GM21825 (cell line): ENCODE measurements at regions not wholly inside any gene's neighbourhood (a gene's known extent, or its start where the extent isn't known, plus 50 kb on each side); places are given as distances from the start of the nearest gene placed in this dataset.

Experiments
- ATAC-seq: cut with Tn5 transposase; IDR thresholded peaks from one replicate; pipeline ENCODE4 v1.9.1; 2021; ENCODE audit warnings: mild to moderate bottlenecking, moderate library complexity; ENCODE audit not compliant: unreplicated experiment

DNA sequence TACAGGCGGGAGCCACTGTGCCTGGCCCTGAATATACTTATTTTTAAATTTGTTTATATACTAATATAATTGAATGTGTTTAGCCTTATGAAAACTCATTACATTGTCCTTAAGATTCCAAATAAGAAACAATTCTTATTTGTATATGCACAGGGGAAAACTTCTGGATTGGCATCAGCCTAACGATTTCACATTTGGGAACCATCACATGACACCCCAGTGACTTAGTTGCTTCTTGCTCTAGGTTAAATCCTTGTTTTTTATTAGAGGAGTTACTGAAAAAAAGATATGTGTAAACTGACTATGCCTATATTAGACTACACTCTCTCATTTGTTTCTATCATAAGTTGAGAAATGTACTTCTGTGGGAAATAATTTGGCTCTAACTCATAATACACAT, 520.2 kb downstream of the SPRY1 start:
- ATAC-seq = no peak

DNA sequence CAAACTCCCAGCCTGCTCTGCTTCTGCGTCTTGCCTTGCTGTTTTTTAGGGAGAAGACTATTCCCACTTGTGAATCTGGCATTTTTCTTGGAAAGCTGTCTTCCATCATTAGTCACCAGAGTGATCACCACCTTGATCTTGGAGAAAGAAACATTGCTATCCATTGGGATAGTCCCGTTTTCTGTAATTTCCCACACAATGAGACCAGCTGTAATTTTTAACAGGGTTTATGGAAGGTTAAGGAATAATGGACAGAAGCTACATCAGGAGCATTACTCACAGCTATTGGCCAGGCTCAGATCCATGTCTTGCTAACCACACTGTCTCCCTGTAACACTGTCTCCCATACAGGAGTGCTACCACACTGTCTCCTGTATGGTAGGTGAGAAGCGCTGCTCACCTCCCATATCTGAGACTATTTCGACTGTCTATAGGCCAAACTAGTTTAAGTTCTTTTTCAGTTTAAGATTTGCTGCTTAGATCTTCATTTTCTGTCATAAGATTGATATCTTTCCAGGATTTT, 523.0 kb downstream of the SPRY1 start:
- no peak for ATAC-seq

GRCh38 chr4:123921339-123921738, 524.7 kb downstream of the SPRY1 start:
- no peak for ATAC-seq

- ATAC-seq = no peak
These were observed 526.3 kb downstream of the SPRY1 start for GRCh38 chr4:123922847-123923246.

GRCh38 chr4:123924536-123924935, 527.9 kb downstream of the SPRY1 start:
- ATAC-seq = no peak

DNA sequence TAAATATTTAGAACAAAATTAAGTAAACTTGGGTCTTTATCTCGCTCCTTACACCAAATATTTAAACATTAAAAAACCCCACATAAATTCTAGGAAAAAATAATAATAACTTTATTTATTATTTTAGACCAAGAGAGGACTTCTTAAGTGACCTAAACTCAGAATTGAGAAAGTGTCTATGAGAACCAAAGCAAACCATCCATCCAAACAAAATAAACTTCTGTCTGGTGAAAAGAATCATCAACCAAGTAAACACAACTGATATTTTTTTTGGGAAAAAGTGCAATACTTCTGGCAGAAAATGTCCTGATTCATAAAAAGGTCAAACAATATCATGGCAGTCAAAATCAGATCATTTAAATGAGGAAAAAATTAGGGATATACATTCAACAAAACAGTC, 533.0 kb downstream of the SPRY1 start:
- no peak for ATAC-seq

GRCh38 chr4:123930996-123931395, 534.4 kb downstream of the SPRY1 start:
- ATAC-seq = no peak

DNA sequence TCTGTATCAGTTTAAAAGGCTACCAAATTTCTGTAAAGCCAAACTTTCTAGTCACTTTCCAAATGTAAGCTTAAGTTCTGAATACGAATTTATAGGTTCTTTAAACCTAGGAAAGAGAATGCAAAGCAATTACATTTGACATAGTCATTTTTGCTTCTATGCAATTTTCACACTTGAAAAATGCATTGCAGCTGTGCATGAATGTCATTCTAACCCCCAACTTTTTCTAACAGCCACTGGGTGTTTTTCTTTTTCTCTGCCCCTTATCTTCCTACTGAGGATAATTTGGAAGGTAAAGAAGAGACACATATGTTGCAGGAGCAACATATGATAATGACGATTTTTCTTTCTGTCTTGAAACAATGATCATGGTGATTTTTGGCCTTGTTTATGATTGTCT, 537.5 kb downstream of the SPRY1 start:
- no peak for ATAC-seq

DNA sequence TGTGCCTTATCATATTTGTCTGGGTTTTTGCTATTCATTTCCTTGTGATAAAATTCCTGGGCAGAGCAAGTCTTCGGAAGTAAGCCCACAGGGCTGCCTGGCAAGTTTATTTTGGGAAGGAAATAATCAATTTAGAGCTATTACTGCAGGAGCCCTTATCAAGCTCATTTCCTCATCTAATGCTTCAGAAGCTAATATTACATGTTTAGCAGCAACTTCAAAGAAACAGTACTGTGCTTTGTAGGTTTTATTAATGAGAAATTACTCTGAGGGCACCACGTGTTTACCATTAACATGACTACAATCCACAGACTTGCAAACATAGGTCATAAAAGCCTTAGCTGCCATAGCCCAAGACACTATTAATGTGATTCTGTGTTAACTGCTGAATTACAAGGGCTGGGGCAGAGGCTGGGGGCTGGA, 540.0 kb downstream of the SPRY1 start:
- no peak for ATAC-seq

DNA sequence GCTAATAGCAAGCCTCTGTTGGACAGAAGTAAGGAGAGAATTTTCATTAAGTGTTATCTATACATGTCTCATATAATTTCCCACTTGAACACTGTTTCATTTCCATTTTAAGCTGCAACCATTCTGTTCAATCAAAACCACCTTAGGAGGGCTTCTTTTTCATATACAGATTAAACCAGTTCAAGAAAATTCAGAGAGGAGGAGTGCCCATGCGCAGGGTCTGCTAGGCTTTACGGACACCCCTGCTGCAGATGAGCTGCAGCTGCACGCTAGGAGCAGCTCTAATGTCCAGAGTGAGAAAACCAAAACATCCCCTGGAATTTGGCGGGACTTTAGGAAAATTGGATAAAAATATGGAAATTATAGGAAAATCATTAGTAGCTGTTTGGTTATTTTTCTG, 541.0 kb downstream of the SPRY1 start:
- ATAC-seq = no peak

GRCh38 chr4:123939621-123940020, 543.0 kb downstream of the SPRY1 start:
- no peak for ATAC-seq

GRCh38 chr4:123940604-123941003, 544.0 kb downstream of the SPRY1 start:
- no peak for ATAC-seq

DNA sequence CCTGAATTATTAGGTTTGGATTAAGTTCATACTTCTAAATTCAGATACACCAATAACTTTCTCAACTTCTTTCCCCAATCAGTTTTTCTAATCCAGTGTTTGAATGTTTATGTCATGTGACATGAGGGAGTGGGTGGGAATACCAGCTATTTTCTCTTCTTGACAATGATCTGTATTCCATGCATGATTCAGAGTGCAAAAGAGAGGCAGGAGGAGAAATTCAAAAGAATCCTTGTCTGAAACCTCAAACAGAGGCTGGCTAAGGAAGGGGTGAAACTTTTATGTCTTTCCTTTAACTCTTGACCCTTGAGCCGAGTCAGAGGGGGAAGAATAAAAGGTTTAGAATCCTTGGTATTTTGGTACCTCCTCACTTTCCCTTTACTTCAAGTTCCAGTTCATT, 544.7 kb downstream of the SPRY1 start:
- no peak for ATAC-seq

- ATAC-seq = no peak
These were observed 547.4 kb downstream of the SPRY1 start for GRCh38 chr4:123943976-123944375.

- no peak for ATAC-seq
These were observed 548.7 kb downstream of the SPRY1 start for GRCh38 chr4:123945301-123945700.

DNA sequence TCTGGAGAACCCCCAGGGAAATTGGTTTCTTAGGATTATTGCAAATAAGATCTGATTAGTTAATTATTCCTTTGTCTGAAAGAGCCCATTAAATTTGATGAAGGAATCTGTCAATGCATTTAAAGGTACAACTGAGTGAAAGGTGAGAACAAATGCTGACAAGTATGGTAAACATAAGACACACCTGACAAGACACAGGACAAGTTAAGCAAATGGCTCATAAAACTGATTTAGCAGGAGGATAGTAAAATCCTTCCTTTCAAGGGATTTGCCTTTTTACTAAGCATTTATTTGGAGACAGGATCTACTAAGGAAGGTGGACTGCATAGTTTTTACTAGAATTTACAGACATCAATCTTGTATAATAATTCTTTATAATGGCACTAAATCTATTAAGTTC, 553.9 kb downstream of the SPRY1 start:
- ATAC-seq = no peak

GRCh38 chr4:123952530-123953274, 556.1 kb downstream of the SPRY1 start:
- no peak for ATAC-seq

DNA sequence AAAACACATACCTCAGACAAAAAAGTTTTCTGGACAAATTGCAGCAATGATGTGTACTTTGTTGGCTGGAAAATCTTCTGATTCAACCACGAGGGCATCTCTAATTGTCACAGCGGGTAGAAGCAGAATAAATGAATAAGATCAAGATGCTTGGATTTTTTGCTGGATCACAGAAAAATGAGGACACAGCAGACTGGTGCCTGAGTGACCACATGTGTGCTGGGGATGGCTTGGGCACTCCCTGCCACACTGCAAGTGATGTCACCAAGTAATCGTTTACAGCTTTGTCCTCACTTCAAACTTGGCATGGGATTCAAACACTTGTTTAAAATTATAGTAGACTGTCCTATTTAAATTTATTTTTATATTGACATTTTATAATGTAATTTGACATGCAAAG, 557.0 kb downstream of the SPRY1 start:
- no peak for ATAC-seq

GRCh38 chr4:123954220-123954619, 557.6 kb downstream of the SPRY1 start:
- no peak for ATAC-seq

DNA sequence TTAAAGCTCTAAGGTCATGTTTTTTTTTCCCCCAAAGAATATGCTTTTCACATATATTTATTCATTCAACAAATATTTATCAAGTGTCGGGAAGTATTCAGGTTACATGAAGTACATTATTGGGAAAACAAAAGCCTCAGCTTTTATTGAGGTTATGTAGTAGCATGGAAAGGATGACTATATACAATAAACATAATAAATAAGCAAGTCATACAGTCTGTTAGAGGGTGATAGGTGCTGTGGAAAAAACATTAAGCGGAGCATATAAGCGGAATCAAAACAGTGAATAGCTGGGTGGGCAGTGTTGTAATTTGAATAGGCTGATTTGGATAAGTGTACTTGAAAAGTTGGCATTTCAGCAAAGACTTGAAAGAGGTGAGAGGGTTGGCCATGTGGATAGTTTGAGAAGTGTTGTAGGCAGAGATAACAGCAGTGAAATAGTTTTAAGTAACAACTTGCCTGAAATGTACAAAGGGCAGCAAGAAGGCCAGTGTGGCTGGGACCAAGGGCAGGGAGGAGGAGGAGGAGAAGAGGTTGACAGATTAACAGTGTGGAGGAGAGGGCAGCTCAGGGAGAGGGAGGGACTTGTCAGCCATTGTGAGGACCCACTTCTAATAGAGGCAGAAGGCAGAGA, 558.7 kb downstream of the SPRY1 start:
- ATAC-seq = no peak

GRCh38 chr4:123956204-123956603, 559.6 kb downstream of the SPRY1 start:
- no peak for ATAC-seq

GRCh38 chr4:123966990-123967769, 570.6 kb downstream of the SPRY1 start:
- no peak for ATAC-seq
